H9 (cell line): ENCODE measurements at regions not wholly inside any gene's neighbourhood (a gene's known extent, or its start where the extent isn't known, plus 50 kb on each side); places are given as distances from the start of the nearest gene placed in this dataset.

Source experiments
- DNase-seq: peaks from one replicate; pipeline ENCODE4 v3.0.0-alpha.2; 2017
- H2AFZ ChIP-seq: one replicate; pipeline ENCODE4 v1.6.1; 2013; ENCODE audit warnings: mild to moderate bottlenecking, low read length, control low read depth, moderate library complexity
- H2AK5ac ChIP-seq: 2 replicates; pipeline ENCODE4 v1.6.1; 2013; ENCODE audit warnings: low read length, control low read depth, mixed read lengths; ENCODE audit not compliant: insufficient read length
- H2BK120ac ChIP-seq: one replicate; pipeline ENCODE4 v1.6.1; 2013; ENCODE audit warnings: low read depth, mild to moderate bottlenecking, low read length, control low read depth, inconsistent platforms; ENCODE audit not compliant: poor library complexity, severe bottlenecking
- H2BK12ac ChIP-seq: 2 replicates; pipeline ENCODE4 v1.6.1; 2013; ENCODE audit warnings: low read length, control low read depth, mixed read lengths, low read depth; ENCODE audit not compliant: insufficient read length
- H2BK15ac ChIP-seq: 2 replicates; pipeline ENCODE4 v1.6.1; 2013; ENCODE audit warnings: low read depth, low read length, control low read depth
- H2BK20ac ChIP-seq: one replicate; pipeline ENCODE4 v1.6.1; 2013; ENCODE audit warnings: low read depth, mild to moderate bottlenecking, low read length, control low read depth, inconsistent platforms; ENCODE audit not compliant: poor library complexity, severe bottlenecking
- H2BK5ac ChIP-seq: 2 replicates; pipeline ENCODE4 v1.6.1; 2013; ENCODE audit warnings: low read length, control low read depth, mixed read lengths; ENCODE audit not compliant: insufficient read length
- H3K14ac ChIP-seq: 2 replicates; pipeline ENCODE4 v1.6.1; 2013; ENCODE audit warnings: low read length, control low read depth; ENCODE audit not compliant: insufficient read depth
- H3K18ac ChIP-seq: 2 replicates; pipeline ENCODE4 v1.6.1; 2013; ENCODE audit warnings: low read depth, mild to moderate bottlenecking, mixed read lengths, low read length, control low read depth; ENCODE audit not compliant: insufficient read length
- H3K23ac ChIP-seq: 2 replicates; pipeline ENCODE4 v1.6.1; 2013; ENCODE audit warnings: low read length, control low read depth, mixed read lengths, low read depth; ENCODE audit not compliant: insufficient read length
- H3K23me2 ChIP-seq: 2 replicates; pipeline ENCODE4 v1.6.1; 2013; ENCODE audit warnings: low read depth, mild to moderate bottlenecking, mixed read lengths, low read length, control low read depth; ENCODE audit not compliant: insufficient read length, poor library complexity, severe bottlenecking
- H3K27ac ChIP-seq: 2 replicates; pipeline ENCODE4 v1.5.1; 2013; ENCODE audit warnings: low read length, control low read depth, mixed read lengths, low read depth; ENCODE audit not compliant: insufficient read length
- H3K27me3 ChIP-seq: 2 replicates; pipeline ENCODE4 v1.6.1; 2013; ENCODE audit warnings: low read length, control low read depth, inconsistent platforms; ENCODE audit not compliant: insufficient read depth
- H3K4ac ChIP-seq: 2 replicates; pipeline ENCODE4 v1.6.1; 2013; ENCODE audit warnings: low read depth, mild to moderate bottlenecking, control low read depth, inconsistent platforms, low read length, moderate library complexity
- H3K4me1 ChIP-seq: 2 replicates; pipeline ENCODE4 v1.6.1; 2013; ENCODE audit warnings: low read length, control low read depth, inconsistent platforms; ENCODE audit not compliant: insufficient read depth
- H3K4me2 ChIP-seq: 2 replicates; pipeline ENCODE4 v1.6.1; 2013; ENCODE audit warnings: low read length, control low read depth, mixed read lengths; ENCODE audit not compliant: insufficient read length, insufficient read depth
- H3K56ac ChIP-seq: 2 replicates; pipeline ENCODE4 v1.6.1; 2013; ENCODE audit warnings: low read depth, mild to moderate bottlenecking, mixed read lengths, low read length, control low read depth; ENCODE audit not compliant: insufficient read length
- H3K79me1 ChIP-seq: 2 replicates; pipeline ENCODE4 v1.6.1; 2013; ENCODE audit warnings: low read depth, mild to moderate bottlenecking, moderate library complexity, low read length, control low read depth, inconsistent platforms; ENCODE audit not compliant: insufficient read depth, poor library complexity, severe bottlenecking
- H3K79me2 ChIP-seq: 2 replicates; pipeline ENCODE4 v1.6.1; 2013; ENCODE audit warnings: low read length, control low read depth, inconsistent platforms; ENCODE audit not compliant: insufficient read depth
- H3K9ac ChIP-seq: 2 replicates; pipeline ENCODE4 v1.6.1; 2013; ENCODE audit warnings: low read length, control low read depth, mixed read lengths; ENCODE audit not compliant: insufficient read length; ENCODE audit errors: extremely low read depth
- H3K9me3 ChIP-seq: one replicate; pipeline ENCODE4 v1.6.1; 2013; ENCODE audit warnings: low read depth, low read length, inconsistent platforms; ENCODE audit not compliant: control insufficient read depth
- H3T11ph ChIP-seq: one replicate; pipeline ENCODE4 v1.6.1; 2013; ENCODE audit warnings: mild to moderate bottlenecking, low read length, control low read depth, inconsistent platforms
- H4K20me1 ChIP-seq: one replicate; pipeline ENCODE4 v1.6.1; 2013; ENCODE audit not compliant: control insufficient read depth, insufficient read length, insufficient read depth
- H4K5ac ChIP-seq: 2 replicates; pipeline ENCODE4 v1.6.1; 2013; ENCODE audit warnings: low read depth, mild to moderate bottlenecking, mixed read lengths, low read length, control low read depth; ENCODE audit not compliant: insufficient read length
- H4K8ac ChIP-seq: replicated peaks from 2 replicates; pipeline ENCODE4 v1.6.1; 2013; ENCODE audit warnings: low read length, control low read depth, mixed read lengths, low read depth; ENCODE audit not compliant: insufficient read length
- H4K91ac ChIP-seq: 2 replicates; pipeline ENCODE4 v1.6.1; 2013; ENCODE audit warnings: low read depth, mild to moderate bottlenecking, moderate library complexity, mixed read lengths, low read length, control low read depth; ENCODE audit not compliant: insufficient read length
- H3K27ac Mint-ChIP-seq, 3 experiments: 2 replicates in 2 of 3; 3 replicates in 1 of 3; pipeline ENCODE4 v1.8.0; 2020 to 2021; ENCODE audit warnings: mixed read lengths in 3 of 3, mild to moderate bottlenecking in 1 of 3, moderate library complexity in 1 of 3
- H3K27me3 Mint-ChIP-seq: 2 replicates; pipeline ENCODE4 v1.8.0; 2021; ENCODE audit warnings: low read depth, mild to moderate bottlenecking, moderate library complexity, mixed read lengths
- H3K36me3 Mint-ChIP-seq, 3 experiments: 2 replicates in 2 of 3; 3 replicates in 1 of 3; pipeline ENCODE4 v1.8.0; 2020 to 2021; ENCODE audit warnings: low read depth in 3 of 3, mixed read lengths in 3 of 3; ENCODE audit not compliant: insufficient read depth in 1 of 3
- H3K4me1 Mint-ChIP-seq, 2 experiments: 2 replicates each; pipeline ENCODE4 v1.8.0; 2020; ENCODE audit warnings: mixed read lengths in 2 of 2
- H3K4me3 Mint-ChIP-seq, 2 experiments: 2 replicates in 1 of 2; 3 replicates in 1 of 2; pipeline ENCODE4 v1.8.0; 2020 to 2021; ENCODE audit warnings: mild to moderate bottlenecking in 2 of 2, mixed read lengths in 2 of 2, moderate library complexity in 1 of 2
- H3K9me3 Mint-ChIP-seq, 2 experiments: 2 replicates in 1 of 2; 3 replicates in 1 of 2; pipeline ENCODE4 v1.8.0; 2020; ENCODE audit warnings: mild to moderate bottlenecking in 2 of 2, mixed read lengths in 2 of 2, moderate library complexity in 1 of 2
- WGBS: extraction: QIAGEN DNeasy Blood & Tissue Kit; methylation state at CpG from one replicate; pipeline ENCODE4 v1.1.7; 2013; ENCODE audit warnings: missing lambda C conversion rate, low lambda C conversion rate, mixed read lengths; ENCODE audit not compliant: insufficient read length; ENCODE audit errors: extremely low coverage; 5-methylcytosine and 5-hydroxymethylcytosine counted together
- TF ChIP-seq, protein P1 (sequence below): fragments of 200-600 bp; sonication (generic); conservative IDR thresholded peaks from 3 replicates; pipeline ENCODE4 v1.8.0; 2021; ENCODE audit warnings: antibody characterized with exemption, mild to moderate bottlenecking

DNA sequence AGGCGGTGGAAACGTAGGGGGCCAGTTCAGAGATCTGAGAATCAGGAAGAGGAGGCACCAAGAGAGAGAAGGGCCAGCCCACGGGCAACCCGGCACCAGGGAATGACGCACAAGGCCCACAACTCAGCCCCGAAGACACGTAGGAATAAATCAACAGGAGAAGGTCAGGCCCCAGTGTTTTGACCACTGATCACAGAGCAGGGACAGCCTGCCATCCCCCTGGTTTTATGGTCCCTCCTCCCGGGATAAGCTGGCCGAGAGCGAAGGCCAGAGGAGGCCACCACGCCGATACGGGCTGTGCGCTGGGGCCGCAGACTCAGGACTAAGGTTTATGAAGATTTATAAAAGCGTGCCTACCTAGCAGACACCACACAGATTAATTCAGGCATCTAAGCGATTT lies 341.4 kb downstream of the ZNF516 start:
- Histone ChIP-seq H3K9ac (no peak overlapping the region), H3K14ac (no peak overlapping the region; the same call in 1 of the 2 replicates), H3K4ac (no peak overlapping the region), H3K9me3 (no peaks in the 10 kb centered on the region), H3K27me3 (no peaks in the 10 kb centered on the region), H2BK12ac (no peak overlapping the region), H4K8ac (no peak overlapping the region), H2BK15ac (no peak overlapping the region), H3K56ac (no peak overlapping the region), H4K91ac (no peak overlapping the region), H3K4me1 (no peaks in the 10 kb centered on the region), H3T11ph (no peak overlapping the region), H3K4me2 (no peak overlapping the region), H2AFZ (no peak overlapping the region), H2AK5ac (no peak overlapping the region), H3K79me2 (no peaks in the 10 kb centered on the region), H3K27ac (no peak overlapping the region), H2BK20ac (no peak overlapping the region), H4K20me1 (no peaks in the 10 kb centered on the region), H3K23me2 (no peaks in the 10 kb centered on the region), H2BK120ac (no peak overlapping the region), H3K79me1 (no peaks in the 10 kb centered on the region), H4K5ac (no peak overlapping the region), H3K23ac (no peak overlapping the region), H2BK5ac (no peak overlapping the region), H3K18ac (no peak overlapping the region)
- DNase-seq: no peak
- no CpG with 5 or more reads among the region's 17 CpGs for WGBS
- Mint-ChIP-seq H3K9me3 (peaks cover 8 to 12% of the 10 kb centered on the region in 2 experiments; a peak in 4 of 5 replicates), H3K4me3 (no peak overlapping the region), H3K4me1 (peaks cover 13% of the 10 kb centered on the region in 2 experiments), H3K36me3 (peaks cover 0 to 2% (median 0%) of the 10 kb centered on the region in 3 experiments; a peak in 2 of 7 replicates), H3K27ac (no peak overlapping the region), H3K27me3 (peaks cover 7% of the 10 kb centered on the region)
- TF ChIP-seq, protein P1, sequence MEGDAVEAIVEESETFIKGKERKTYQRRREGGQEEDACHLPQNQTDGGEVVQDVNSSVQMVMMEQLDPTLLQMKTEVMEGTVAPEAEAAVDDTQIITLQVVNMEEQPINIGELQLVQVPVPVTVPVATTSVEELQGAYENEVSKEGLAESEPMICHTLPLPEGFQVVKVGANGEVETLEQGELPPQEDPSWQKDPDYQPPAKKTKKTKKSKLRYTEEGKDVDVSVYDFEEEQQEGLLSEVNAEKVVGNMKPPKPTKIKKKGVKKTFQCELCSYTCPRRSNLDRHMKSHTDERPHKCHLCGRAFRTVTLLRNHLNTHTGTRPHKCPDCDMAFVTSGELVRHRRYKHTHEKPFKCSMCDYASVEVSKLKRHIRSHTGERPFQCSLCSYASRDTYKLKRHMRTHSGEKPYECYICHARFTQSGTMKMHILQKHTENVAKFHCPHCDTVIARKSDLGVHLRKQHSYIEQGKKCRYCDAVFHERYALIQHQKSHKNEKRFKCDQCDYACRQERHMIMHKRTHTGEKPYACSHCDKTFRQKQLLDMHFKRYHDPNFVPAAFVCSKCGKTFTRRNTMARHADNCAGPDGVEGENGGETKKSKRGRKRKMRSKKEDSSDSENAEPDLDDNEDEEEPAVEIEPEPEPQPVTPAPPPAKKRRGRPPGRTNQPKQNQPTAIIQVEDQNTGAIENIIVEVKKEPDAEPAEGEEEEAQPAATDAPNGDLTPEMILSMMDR: no peak
